HFFc6 (cell line): ENCODE measurements at regions not wholly inside any gene's neighbourhood (a gene's known extent, or its start where the extent isn't known, plus 50 kb on each side); places are given as distances from the start of the nearest gene placed in this dataset.

Source experiments
- DNase-seq: peaks from one replicate; pipeline ENCODE4 v3.0.0-alpha.2; 2018
- H3K27ac Mint-ChIP-seq: 2 replicates; pipeline ENCODE4 v1.8.0; 2020; ENCODE audit warnings: mild to moderate bottlenecking, mixed read lengths
- H3K27me3 Mint-ChIP-seq: 2 replicates; pipeline ENCODE4 v1.8.0; 2021; ENCODE audit warnings: mild to moderate bottlenecking, moderate library complexity, mixed read lengths; ENCODE audit not compliant: insufficient read depth
- H3K36me3 Mint-ChIP-seq: 2 replicates; pipeline ENCODE4 v1.8.0; 2021; ENCODE audit warnings: low read depth, mixed read lengths
- H3K4me1 Mint-ChIP-seq: 2 replicates; pipeline ENCODE4 v1.8.0; 2020; ENCODE audit warnings: low read depth, mixed read lengths
- H3K4me3 Mint-ChIP-seq: 2 replicates; pipeline ENCODE4 v1.8.0; 2020; ENCODE audit warnings: mild to moderate bottlenecking, moderate library complexity, mixed read lengths
- H3K9me3 Mint-ChIP-seq: 2 replicates; pipeline ENCODE4 v1.8.0; 2020; ENCODE audit warnings: mild to moderate bottlenecking, mixed read lengths
- TF ChIP-seq, protein P1 (sequence below): fragments of 200-600 bp; sonication (generic); IDR thresholded peaks from 2 replicates; pipeline ENCODE4 v1.5.0; 2021; ENCODE audit warnings: antibody characterized with exemption, mild to moderate bottlenecking

DNA sequence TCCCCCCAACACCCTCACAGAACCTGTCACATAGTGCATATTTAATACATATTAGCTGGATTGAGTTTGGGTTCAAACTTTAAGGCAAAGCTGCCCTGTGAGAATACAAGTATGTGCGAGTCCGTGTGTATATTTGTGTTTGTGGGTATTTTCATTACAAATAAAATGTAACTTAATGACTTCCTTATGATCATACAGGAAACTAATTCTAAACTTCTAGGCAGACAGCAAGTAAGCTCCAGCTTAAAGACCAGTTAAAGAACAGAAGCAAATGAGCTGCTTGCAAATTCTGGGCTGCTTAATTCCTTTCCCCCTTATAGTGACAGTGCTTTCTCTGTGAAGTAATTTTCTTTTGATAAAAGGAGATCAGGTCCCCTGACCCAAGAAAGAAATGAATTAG, 437.6 kb downstream of the TTLL7 start:
- Mint-ChIP-seq H3K27ac (no peak overlapping the region), H3K4me1 (no peaks in the 10 kb centered on the region), H3K36me3 (peaks cover 6% of the 10 kb centered on the region; the same call in 1 of the 2 replicates), H3K27me3 (no peaks in the 10 kb centered on the region), H3K4me3 (no peak overlapping the region), H3K9me3 (peaks cover 44% of the 10 kb centered on the region)
- no peak for DNase-seq
- TF ChIP-seq, protein P1, sequence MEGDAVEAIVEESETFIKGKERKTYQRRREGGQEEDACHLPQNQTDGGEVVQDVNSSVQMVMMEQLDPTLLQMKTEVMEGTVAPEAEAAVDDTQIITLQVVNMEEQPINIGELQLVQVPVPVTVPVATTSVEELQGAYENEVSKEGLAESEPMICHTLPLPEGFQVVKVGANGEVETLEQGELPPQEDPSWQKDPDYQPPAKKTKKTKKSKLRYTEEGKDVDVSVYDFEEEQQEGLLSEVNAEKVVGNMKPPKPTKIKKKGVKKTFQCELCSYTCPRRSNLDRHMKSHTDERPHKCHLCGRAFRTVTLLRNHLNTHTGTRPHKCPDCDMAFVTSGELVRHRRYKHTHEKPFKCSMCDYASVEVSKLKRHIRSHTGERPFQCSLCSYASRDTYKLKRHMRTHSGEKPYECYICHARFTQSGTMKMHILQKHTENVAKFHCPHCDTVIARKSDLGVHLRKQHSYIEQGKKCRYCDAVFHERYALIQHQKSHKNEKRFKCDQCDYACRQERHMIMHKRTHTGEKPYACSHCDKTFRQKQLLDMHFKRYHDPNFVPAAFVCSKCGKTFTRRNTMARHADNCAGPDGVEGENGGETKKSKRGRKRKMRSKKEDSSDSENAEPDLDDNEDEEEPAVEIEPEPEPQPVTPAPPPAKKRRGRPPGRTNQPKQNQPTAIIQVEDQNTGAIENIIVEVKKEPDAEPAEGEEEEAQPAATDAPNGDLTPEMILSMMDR, result no peak

DNA sequence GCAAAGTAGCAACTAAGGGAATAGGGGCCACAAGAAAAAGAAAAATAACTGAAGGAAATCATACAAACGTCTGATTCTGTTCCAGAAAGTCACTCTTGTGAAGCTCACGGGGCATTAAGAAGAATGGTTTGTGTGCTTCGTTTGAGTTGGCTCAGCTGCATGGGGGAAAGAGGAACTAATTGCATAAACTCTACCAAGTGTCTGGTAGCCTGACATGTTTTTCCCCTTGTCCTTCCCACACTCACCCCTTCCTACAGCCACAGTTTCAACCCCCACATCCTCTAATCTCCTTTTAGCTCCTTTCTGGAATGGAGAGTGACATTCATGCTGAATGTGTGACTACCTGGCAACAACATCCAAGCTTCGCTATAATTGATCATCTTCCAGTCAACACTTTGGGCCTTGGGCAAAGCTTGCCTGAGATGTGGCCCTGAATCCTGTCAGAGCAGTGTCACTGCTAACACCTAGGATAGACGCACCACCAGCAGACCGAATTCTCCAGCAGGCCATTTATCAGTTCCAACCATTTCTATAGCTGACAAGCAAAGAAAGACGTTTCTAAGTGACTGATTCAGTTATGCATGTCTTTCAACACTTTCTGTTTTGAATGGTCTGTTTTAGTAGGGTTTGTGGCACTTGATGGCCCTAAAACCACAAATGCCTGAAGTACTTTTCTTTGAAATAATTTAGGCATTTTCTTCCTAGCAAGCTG, 439.6 kb downstream of the TTLL7 start:
- no peak for DNase-seq
- H3K27me3 Mint-ChIP-seq, result no peaks in the 10 kb centered on the region
- no peaks in the 10 kb centered on the region for H3K4me1 Mint-ChIP-seq
- no peak overlapping the region for H3K4me3 Mint-ChIP-seq
- H3K36me3 Mint-ChIP-seq, result peaks cover 6% of the 10 kb centered on the region; the same call in 1 of the 2 replicates
- TF ChIP-seq, protein P1, result no peak
- no peak overlapping the region for H3K27ac Mint-ChIP-seq
- H3K9me3 Mint-ChIP-seq, result peaks cover 52% of the 10 kb centered on the region

DNA sequence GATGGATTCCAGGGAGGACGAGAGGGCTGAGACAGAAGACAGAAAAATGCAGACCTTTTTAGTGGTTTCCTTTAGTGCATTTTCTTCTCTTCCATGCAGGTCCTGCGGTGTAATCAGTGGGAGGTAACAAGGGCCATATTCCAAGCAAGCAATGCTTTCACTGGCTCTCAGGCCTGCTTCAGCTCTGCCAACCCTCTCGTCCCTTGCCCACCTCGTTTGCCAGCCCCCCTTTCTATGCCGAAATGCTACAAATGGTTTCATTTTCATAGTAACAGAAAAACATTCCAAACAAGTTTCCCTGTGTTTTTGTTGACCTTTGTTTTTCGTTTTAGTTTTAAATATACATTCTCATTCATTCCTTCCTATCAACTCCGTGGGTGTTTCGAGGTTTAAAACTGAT, 443.1 kb downstream of the TTLL7 start:
- H3K27ac Mint-ChIP-seq, result no peak overlapping the region
- no peak for DNase-seq
- no peaks in the 10 kb centered on the region for H3K27me3 Mint-ChIP-seq
- peaks cover 6% of the 10 kb centered on the region; the same call in 1 of the 2 replicates for H3K36me3 Mint-ChIP-seq
- H3K4me3 Mint-ChIP-seq, result no peak overlapping the region
- TF ChIP-seq, protein P1, result no peak
- H3K4me1 Mint-ChIP-seq, result no peaks in the 10 kb centered on the region
- peaks cover 37% of the 10 kb centered on the region for H3K9me3 Mint-ChIP-seq

DNA sequence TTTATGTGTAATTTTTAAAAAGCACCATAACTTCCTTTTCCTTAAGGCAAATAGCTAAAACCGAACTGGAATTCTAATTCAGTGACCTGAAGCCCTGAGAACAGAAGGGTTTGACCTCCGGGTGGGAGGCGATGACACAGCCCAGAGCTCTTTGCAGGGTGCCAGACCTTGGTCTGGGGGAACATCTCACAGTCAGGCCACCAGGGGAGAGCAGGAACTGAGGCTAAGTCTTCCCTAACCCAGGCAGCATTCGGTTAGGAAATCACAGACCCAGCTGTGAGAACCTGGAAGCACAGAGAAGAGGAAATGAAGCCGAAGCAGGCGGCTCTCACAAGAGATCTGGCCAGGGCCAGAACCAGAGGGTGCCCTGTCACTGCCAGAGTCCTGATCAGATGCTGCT, 444.8 kb downstream of the TTLL7 start:
- Mint-ChIP-seq H3K4me3 (no peak overlapping the region), H3K4me1 (no peaks in the 10 kb centered on the region), H3K36me3 (no peaks in the 10 kb centered on the region), H3K9me3 (peaks cover 39% of the 10 kb centered on the region), H3K27me3 (no peaks in the 10 kb centered on the region), H3K27ac (no peak overlapping the region)
- no peak for DNase-seq
- TF ChIP-seq, protein P1, result no peak

DNA sequence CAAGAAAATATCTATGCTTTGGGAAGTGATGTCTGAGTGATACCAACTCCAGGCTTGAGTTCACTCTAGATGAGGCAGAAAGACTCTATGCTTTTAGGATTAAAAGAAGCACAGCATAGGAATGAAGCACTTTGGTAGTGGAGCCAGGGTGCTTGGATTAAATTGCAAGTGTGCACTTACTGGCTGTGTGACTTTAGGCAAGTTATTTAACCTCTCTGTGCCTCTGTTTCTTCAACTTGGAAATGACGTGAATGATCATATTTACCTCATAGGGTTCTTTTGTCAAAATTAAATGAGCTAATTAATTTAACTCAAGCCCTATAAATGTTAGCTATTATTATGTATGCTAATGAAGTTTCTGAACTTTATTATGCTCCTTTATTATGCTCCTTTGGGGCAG, 446.1 kb downstream of the TTLL7 start:
- Mint-ChIP-seq H3K4me1 (no peaks in the 10 kb centered on the region), H3K4me3 (no peak overlapping the region), H3K9me3 (peaks cover 52% of the 10 kb centered on the region), H3K27ac (no peak overlapping the region), H3K36me3 (peaks cover 5% of the 10 kb centered on the region; the same call in 1 of the 2 replicates), H3K27me3 (no peaks in the 10 kb centered on the region; the same call in 1 of the 2 replicates)
- DNase-seq, result no peak
- TF ChIP-seq, protein P1, result no peak
